ENCODE measurements at regions not wholly inside any gene's neighbourhood (a gene's known extent, or its start where the extent isn't known, plus 50 kb on each side); places are given as distances from the start of the nearest gene placed in this dataset.

DNA sequence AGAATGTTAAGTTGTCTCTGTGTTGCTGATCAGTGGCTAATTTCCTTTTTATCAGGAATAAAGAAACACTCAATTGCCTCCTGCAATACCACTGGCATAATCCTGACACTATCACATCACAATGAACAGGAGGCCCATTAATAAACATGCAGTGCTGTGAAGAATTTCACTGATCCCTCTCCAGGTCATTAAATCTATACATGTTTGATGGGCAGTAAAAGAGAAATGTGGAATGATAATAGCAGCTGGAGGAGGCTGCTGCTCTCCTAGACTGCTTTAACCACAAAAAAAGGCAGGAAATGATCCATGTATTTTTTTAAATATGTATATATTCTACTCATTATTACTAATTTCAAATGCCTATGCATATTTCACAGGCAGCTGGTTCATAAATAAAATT lies 202.1 kb downstream of the CENPC start:
- TF ChIP-seq CTCF (IDR thresholded peaks at IDR 0.05) (no peak), SMC3 (IDR thresholded peaks at IDR 0.05; ENCODE audit: low read depth, low read length) (no peak), NRF1 (IDR thresholded peaks at IDR 0.05; ENCODE audit: low read depth, low read length) (no peak), RAD21 (IDR thresholded peaks at IDR 0.05; ENCODE audit: low read length) (no peak), JUND (IDR thresholded peaks at IDR 0.05) (no peak), FOSL2 (IDR thresholded peaks at IDR 0.05; ENCODE audit: borderline replicate concordance, low read depth) (no peak)
- TF ChIP-seq, protein P1, sequence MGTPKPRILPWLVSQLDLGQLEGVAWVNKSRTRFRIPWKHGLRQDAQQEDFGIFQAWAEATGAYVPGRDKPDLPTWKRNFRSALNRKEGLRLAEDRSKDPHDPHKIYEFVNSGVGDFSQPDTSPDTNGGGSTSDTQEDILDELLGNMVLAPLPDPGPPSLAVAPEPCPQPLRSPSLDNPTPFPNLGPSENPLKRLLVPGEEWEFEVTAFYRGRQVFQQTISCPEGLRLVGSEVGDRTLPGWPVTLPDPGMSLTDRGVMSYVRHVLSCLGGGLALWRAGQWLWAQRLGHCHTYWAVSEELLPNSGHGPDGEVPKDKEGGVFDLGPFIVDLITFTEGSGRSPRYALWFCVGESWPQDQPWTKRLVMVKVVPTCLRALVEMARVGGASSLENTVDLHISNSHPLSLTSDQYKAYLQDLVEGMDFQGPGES (IDR thresholded peaks at IDR 0.05; ENCODE audit: low read depth, low read length), result no peak
- TF ChIP-seq, protein P2, sequence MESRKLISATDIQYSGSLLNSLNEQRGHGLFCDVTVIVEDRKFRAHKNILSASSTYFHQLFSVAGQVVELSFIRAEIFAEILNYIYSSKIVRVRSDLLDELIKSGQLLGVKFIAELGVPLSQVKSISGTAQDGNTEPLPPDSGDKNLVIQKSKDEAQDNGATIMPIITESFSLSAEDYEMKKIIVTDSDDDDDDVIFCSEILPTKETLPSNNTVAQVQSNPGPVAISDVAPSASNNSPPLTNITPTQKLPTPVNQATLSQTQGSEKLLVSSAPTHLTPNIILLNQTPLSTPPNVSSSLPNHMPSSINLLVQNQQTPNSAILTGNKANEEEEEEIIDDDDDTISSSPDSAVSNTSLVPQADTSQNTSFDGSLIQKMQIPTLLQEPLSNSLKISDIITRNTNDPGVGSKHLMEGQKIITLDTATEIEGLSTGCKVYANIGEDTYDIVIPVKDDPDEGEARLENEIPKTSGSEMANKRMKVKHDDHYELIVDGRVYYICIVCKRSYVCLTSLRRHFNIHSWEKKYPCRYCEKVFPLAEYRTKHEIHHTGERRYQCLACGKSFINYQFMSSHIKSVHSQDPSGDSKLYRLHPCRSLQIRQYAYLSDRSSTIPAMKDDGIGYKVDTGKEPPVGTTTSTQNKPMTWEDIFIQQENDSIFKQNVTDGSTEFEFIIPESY (IDR thresholded peaks at IDR 0.05; ENCODE audit: borderline replicate concordance, low read depth), result no peak
- TF ChIP-seq, protein P3, sequence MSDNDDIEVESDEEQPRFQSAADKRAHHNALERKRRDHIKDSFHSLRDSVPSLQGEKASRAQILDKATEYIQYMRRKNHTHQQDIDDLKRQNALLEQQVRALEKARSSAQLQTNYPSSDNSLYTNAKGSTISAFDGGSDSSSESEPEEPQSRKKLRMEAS (IDR thresholded peaks at IDR 0.05; ENCODE audit: low read depth), result no peak
- H3K36me3 ChIP-seq (replicated peaks in 1 of 2; ENCODE audit: control insufficient read depth in 1 of 2, insufficient read depth in 2 of 2, low read length in 1 of 2), result no peaks in the 10 kb centered on the region
- CTCF ChIA-PET, result no interaction called here

GRCh38 chr4:67342291-67342690 lies 203.0 kb downstream of the CENPC start:
- 1% methylated on average over 2 of the region's 2 CpGs for WGBS (ENCODE audit: low lambda C conversion rate)
- no peaks in the 10 kb centered on the region for H4K20me1 ChIP-seq (ENCODE audit: insufficient read depth)
- no peak overlapping the region for H3K4me3 ChIP-seq (ENCODE audit: low read depth in 2 of 2, low read length in 1 of 2)
- H3K9ac ChIP-seq, result no peak overlapping the region
- ChIA-PET POLR2A (no interaction called here), CTCF (no interaction called here)
- H3F3A ChIP-seq (replicated peaks; ENCODE audit: insufficient read depth), result no peaks in the 10 kb centered on the region
- H3K9me2 ChIP-seq, result no peaks in the 10 kb centered on the region
- H3K9me3 ChIP-seq, result no peaks in the 10 kb centered on the region
- H3K27me3 ChIP-seq (ENCODE audit: insufficient read depth), result no peaks in the 10 kb centered on the region; the same call in 1 of the 2 replicates
- no peak for DNase-seq
- no peak overlapping the region for H3K27ac ChIP-seq (ENCODE audit: low read depth in 2 of 2, low read length in 1 of 2)
- H3K36me3 ChIP-seq (replicated peaks in 1 of 2; ENCODE audit: control insufficient read depth in 1 of 2, insufficient read depth in 2 of 2, low read length in 1 of 2), result no peaks in the 10 kb centered on the region
- no peaks in the 10 kb centered on the region for H3K4me1 ChIP-seq (ENCODE audit: control insufficient read depth in 1 of 2, insufficient read depth in 2 of 2, low read depth in 1 of 2, low read length in 1 of 2)
- no peaks in the 10 kb centered on the region for H3K79me2 ChIP-seq (ENCODE audit: insufficient read depth)
- no peak overlapping the region for H3K4me2 ChIP-seq
- H2AFZ ChIP-seq (ENCODE audit: low read depth), result no peak overlapping the region
- TF ChIP-seq, protein P4, sequence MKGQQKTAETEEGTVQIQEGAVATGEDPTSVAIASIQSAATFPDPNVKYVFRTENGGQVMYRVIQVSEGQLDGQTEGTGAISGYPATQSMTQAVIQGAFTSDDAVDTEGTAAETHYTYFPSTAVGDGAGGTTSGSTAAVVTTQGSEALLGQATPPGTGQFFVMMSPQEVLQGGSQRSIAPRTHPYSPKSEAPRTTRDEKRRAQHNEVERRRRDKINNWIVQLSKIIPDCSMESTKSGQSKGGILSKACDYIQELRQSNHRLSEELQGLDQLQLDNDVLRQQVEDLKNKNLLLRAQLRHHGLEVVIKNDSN (IDR thresholded peaks at IDR 0.05; ENCODE audit: borderline replicate concordance, low read depth), result no peak
- TF ChIP-seq FOXJ3 (CRISPR knock-in tag; IDR thresholded peaks at IDR 0.05) (no peak), RAD21 (IDR thresholded peaks at IDR 0.05; ENCODE audit: low read length) (no peak), SMC3 (IDR thresholded peaks at IDR 0.05; ENCODE audit: low read depth, low read length) (no peak), GABPA (IDR thresholded peaks at IDR 0.05; ENCODE audit: low read depth) (no peak), GATA2 (CRISPR knock-in tag; IDR thresholded peaks at IDR 0.05) (no peak), REST (IDR thresholded peaks at IDR 0.05; ENCODE audit: low read depth, low read length) (no peak), FOSL2 (IDR thresholded peaks at IDR 0.05; ENCODE audit: borderline replicate concordance, low read depth) (no peak), NFIC (IDR thresholded peaks at IDR 0.05; ENCODE audit: borderline replicate concordance) (no peak), SIN3A (IDR thresholded peaks at IDR 0.05; ENCODE audit: borderline replicate concordance, low read depth, low read length) (no peak)
- TF ChIP-seq, protein P5, sequence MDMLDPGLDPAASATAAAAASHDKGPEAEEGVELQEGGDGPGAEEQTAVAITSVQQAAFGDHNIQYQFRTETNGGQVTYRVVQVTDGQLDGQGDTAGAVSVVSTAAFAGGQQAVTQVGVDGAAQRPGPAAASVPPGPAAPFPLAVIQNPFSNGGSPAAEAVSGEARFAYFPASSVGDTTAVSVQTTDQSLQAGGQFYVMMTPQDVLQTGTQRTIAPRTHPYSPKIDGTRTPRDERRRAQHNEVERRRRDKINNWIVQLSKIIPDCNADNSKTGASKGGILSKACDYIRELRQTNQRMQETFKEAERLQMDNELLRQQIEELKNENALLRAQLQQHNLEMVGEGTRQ (IDR thresholded peaks at IDR 0.05; ENCODE audit: borderline replicate concordance, low read depth, low read length), result no peak

More for the DNA sequence above, 202.1 kb downstream of the CENPC start:
- no peaks in the 10 kb centered on the region for H3K4me1 ChIP-seq (ENCODE audit: control insufficient read depth in 1 of 2, insufficient read depth in 2 of 2, low read depth in 1 of 2, low read length in 1 of 2)
- H3K27me3 ChIP-seq (ENCODE audit: insufficient read depth), result no peaks in the 10 kb centered on the region; the same call in 1 of the 2 replicates
- H2AFZ ChIP-seq (ENCODE audit: low read depth), result no peak overlapping the region
- H3K79me2 ChIP-seq (ENCODE audit: insufficient read depth), result no peaks in the 10 kb centered on the region
- H3K9me2 ChIP-seq, result no peaks in the 10 kb centered on the region
- no peak overlapping the region for H3K27ac ChIP-seq (ENCODE audit: low read depth in 2 of 2, low read length in 1 of 2)
- DNase-seq, result no peak
- no peak overlapping the region for H3K4me3 ChIP-seq (ENCODE audit: low read depth in 2 of 2, low read length in 1 of 2)
- no peak overlapping the region for H3K9ac ChIP-seq
- H3K4me2 ChIP-seq, result no peak overlapping the region
- POLR2A ChIA-PET, result no interaction called here
- H4K20me1 ChIP-seq (ENCODE audit: insufficient read depth), result no peaks in the 10 kb centered on the region
- H3F3A ChIP-seq (replicated peaks; ENCODE audit: insufficient read depth), result no peaks in the 10 kb centered on the region
- no peaks in the 10 kb centered on the region for H3K9me3 ChIP-seq

Data from SK-N-SH (cell line).